Loucy (cell line): ENCODE measurements at regions not wholly inside any gene's neighbourhood (a gene's known extent, or its start where the extent isn't known, plus 50 kb on each side); places are given as distances from the start of the nearest gene placed in this dataset.

Experiments
- H2AFZ ChIP-seq: fragments of 200-600 bp; sonication (generic); 2 replicates; pipeline ENCODE4 v1.6.0; 2016; ENCODE audit warnings: antibody characterized with exemption, mild to moderate bottlenecking, low read length, moderate library complexity
- H3F3A ChIP-seq: fragments of 200-600 bp; 2 replicates; pipeline ENCODE4 v1.6.0; 2016; ENCODE audit warnings: antibody characterized with exemption, low read depth, mild to moderate bottlenecking
- H3K27me3 ChIP-seq: fragments of 200-600 bp; sonication (generic); 2 replicates; pipeline ENCODE4 v1.6.1; 2014; ENCODE audit warnings: low read length, mild to moderate bottlenecking; ENCODE audit not compliant: insufficient read depth, poor library complexity, severe bottlenecking
- H3K36me3 ChIP-seq: fragments of 200-600 bp; sonication (generic); 2 replicates; pipeline ENCODE4 v1.6.1; 2016; ENCODE audit warnings: low read length; ENCODE audit not compliant: insufficient read depth
- H3K4me1 ChIP-seq: fragments of 200-600 bp; sonication (generic); 2 replicates; pipeline ENCODE4 v1.5.1; 2014; ENCODE audit warnings: low read length, mild to moderate bottlenecking; ENCODE audit not compliant: insufficient read depth, poor library complexity, severe bottlenecking
- H3K4me2 ChIP-seq: fragments of 200-600 bp; sonication (generic); 2 replicates; pipeline ENCODE4 v1.6.0; 2014; ENCODE audit warnings: antibody characterized with exemption, low read length, low read depth, mild to moderate bottlenecking; ENCODE audit not compliant: poor library complexity, severe bottlenecking
- H3K4me3 ChIP-seq: fragments of 200-600 bp; sonication (generic); 2 replicates; pipeline ENCODE4 v1.5.1; 2014; ENCODE audit warnings: low read length, mild to moderate bottlenecking, mixed read lengths; ENCODE audit not compliant: poor library complexity, severe bottlenecking
- H3K79me2 ChIP-seq: fragments of 200-600 bp; sonication (generic); 2 replicates; pipeline ENCODE4 v1.6.1; 2014; ENCODE audit warnings: low read length; ENCODE audit not compliant: insufficient read depth
- H3K9ac ChIP-seq: fragments of 200-600 bp; sonication (generic); 2 replicates; pipeline ENCODE4 v1.6.0; 2014; ENCODE audit warnings: mild to moderate bottlenecking, low read depth, low read length, moderate library complexity; ENCODE audit not compliant: poor library complexity, severe bottlenecking
- H3K9me2 ChIP-seq: fragments of 200-600 bp; sonication (generic); replicated peaks from 2 replicates; pipeline ENCODE4 v1.6.1; 2016; ENCODE audit warnings: low read depth, low read length, mixed read lengths
- H3K9me3 ChIP-seq: fragments of 200-600 bp; sonication (generic); 2 replicates; pipeline ENCODE4 v1.6.1; 2014; ENCODE audit warnings: mild to moderate bottlenecking, antibody characterized with exemption, low read length, low read depth; ENCODE audit not compliant: insufficient read depth
- H4K20me1 ChIP-seq: fragments of 200-600 bp; sonication (generic); 2 replicates; pipeline ENCODE4 v1.6.0; 2014; ENCODE audit warnings: antibody characterized with exemption, low read length, mild to moderate bottlenecking; ENCODE audit not compliant: insufficient read depth, poor library complexity, severe bottlenecking
- EZH2phosphoT487 ChIP-seq: fragments of 200-600 bp; IDR thresholded peaks from 2 replicates; pipeline ENCODE4 v1.6.1; 2018; ENCODE audit warnings: antibody characterized with exemption, mild to moderate bottlenecking, moderate library complexity, borderline replicate concordance
- TF ChIP-seq, protein P1 (sequence below): fragments of 200-600 bp; sonication (generic); conservative IDR thresholded peaks from 2 replicates; pipeline ENCODE4 v1.5.1; 2014; ENCODE audit warnings: mild to moderate bottlenecking, antibody characterized with exemption, low read length

DNA sequence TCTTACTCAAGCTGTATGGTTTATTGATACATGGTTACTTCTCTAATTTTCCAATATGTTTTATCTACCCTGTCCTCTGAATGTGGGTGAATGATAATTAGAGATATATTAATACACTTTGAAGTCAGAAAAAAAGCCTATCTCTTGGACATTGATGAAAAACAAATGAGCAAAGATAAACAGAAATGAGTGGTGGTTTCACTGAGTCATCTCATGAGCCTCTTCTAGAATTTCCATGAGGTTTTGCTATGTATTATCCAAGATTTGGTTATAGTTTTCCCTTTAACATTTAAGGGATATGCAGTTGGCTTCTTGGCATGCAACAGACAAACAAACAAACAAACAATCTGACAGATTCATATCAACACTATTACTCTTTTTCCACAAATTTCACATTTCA, 586.8 kb downstream of the RFPL4B start:
- TF ChIP-seq EZH2phosphoT487, result no peak
- TF ChIP-seq, protein P1, sequence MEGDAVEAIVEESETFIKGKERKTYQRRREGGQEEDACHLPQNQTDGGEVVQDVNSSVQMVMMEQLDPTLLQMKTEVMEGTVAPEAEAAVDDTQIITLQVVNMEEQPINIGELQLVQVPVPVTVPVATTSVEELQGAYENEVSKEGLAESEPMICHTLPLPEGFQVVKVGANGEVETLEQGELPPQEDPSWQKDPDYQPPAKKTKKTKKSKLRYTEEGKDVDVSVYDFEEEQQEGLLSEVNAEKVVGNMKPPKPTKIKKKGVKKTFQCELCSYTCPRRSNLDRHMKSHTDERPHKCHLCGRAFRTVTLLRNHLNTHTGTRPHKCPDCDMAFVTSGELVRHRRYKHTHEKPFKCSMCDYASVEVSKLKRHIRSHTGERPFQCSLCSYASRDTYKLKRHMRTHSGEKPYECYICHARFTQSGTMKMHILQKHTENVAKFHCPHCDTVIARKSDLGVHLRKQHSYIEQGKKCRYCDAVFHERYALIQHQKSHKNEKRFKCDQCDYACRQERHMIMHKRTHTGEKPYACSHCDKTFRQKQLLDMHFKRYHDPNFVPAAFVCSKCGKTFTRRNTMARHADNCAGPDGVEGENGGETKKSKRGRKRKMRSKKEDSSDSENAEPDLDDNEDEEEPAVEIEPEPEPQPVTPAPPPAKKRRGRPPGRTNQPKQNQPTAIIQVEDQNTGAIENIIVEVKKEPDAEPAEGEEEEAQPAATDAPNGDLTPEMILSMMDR, result no peak
- no peaks in the 10 kb centered on the region for H3K4me1 ChIP-seq
- H3F3A ChIP-seq, result no peaks in the 10 kb centered on the region
- H2AFZ ChIP-seq, result no peak overlapping the region
- no peak overlapping the region for H3K4me2 ChIP-seq
- H3K9me2 ChIP-seq, result no peaks in the 10 kb centered on the region
- H3K9me3 ChIP-seq, result no peaks in the 10 kb centered on the region
- no peak overlapping the region for H3K4me3 ChIP-seq
- no peak overlapping the region for H3K9ac ChIP-seq
- no peaks in the 10 kb centered on the region for H3K27me3 ChIP-seq
- no peaks in the 10 kb centered on the region for H4K20me1 ChIP-seq
- H3K79me2 ChIP-seq, result no peaks in the 10 kb centered on the region
- no peaks in the 10 kb centered on the region for H3K36me3 ChIP-seq

GRCh38 chr6:112934433-112935327, 587.5 kb downstream of the RFPL4B start:
- no peaks in the 10 kb centered on the region for H3K4me1 ChIP-seq
- no peak overlapping the region for H3K4me3 ChIP-seq
- no peak overlapping the region for H2AFZ ChIP-seq
- no peaks in the 10 kb centered on the region for H3F3A ChIP-seq
- no peaks in the 10 kb centered on the region for H3K36me3 ChIP-seq
- no peak for TF ChIP-seq EZH2phosphoT487
- TF ChIP-seq, protein P1, result no peak
- no peak overlapping the region for H3K9ac ChIP-seq
- H3K27me3 ChIP-seq, result no peaks in the 10 kb centered on the region
- no peaks in the 10 kb centered on the region for H3K9me3 ChIP-seq
- no peaks in the 10 kb centered on the region for H3K9me2 ChIP-seq
- no peaks in the 10 kb centered on the region for H3K79me2 ChIP-seq
- H3K4me2 ChIP-seq, result no peak overlapping the region
- no peaks in the 10 kb centered on the region for H4K20me1 ChIP-seq

DNA sequence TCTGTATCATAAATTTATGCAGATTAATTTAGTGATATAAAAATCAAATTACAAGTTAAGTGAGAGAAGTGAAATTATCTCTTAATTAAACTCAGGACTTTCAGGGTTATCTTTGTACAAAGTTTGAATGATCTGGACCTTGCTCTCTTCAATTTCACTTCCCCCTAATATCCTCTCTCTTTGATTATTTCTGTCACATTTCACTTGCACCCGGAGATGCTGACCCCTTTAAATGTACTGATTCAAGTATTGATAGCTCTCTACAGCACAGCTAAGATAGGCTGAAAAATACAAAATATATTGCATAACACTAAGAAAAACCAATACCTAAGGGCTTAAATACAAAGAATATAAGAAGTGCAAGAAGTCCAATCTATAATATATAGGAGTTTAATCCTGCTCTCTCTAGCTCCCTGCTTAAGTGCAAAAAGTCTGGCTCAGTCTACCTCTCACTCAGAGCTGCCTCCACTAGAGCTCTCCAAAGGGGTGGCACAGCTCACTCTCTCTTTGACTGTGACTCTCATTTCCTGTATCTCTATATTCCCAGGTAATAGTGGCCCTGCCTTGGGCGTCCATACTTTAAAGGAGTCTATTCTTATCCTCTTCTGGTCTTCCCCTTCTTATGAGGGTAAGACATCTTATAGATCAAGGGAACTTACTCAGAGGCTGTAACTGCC, 588.4 kb downstream of the RFPL4B start:
- no peak for TF ChIP-seq EZH2phosphoT487
- TF ChIP-seq, protein P1, result no peak
- H4K20me1 ChIP-seq, result no peaks in the 10 kb centered on the region
- no peak overlapping the region for H3K9ac ChIP-seq
- no peak overlapping the region for H2AFZ ChIP-seq
- no peaks in the 10 kb centered on the region for H3K9me2 ChIP-seq
- H3K9me3 ChIP-seq, result no peaks in the 10 kb centered on the region
- H3K79me2 ChIP-seq, result no peaks in the 10 kb centered on the region
- H3K27me3 ChIP-seq, result no peaks in the 10 kb centered on the region
- no peaks in the 10 kb centered on the region for H3F3A ChIP-seq
- no peaks in the 10 kb centered on the region for H3K4me1 ChIP-seq
- no peak overlapping the region for H3K4me2 ChIP-seq
- H3K36me3 ChIP-seq, result no peaks in the 10 kb centered on the region
- H3K4me3 ChIP-seq, result no peak overlapping the region
